ENCODE measurements at regions not wholly inside any gene's neighbourhood (a gene's known extent, or its start where the extent isn't known, plus 50 kb on each side); places are given as distances from the start of the nearest gene placed in this dataset.

- TF ChIP-seq POLR2A (IDR thresholded peaks at IDR 0.05) (no peak), POLR2AphosphoS5 (IDR thresholded peaks at IDR 0.05) (no peak)
- TF ChIP-seq, protein P1, sequence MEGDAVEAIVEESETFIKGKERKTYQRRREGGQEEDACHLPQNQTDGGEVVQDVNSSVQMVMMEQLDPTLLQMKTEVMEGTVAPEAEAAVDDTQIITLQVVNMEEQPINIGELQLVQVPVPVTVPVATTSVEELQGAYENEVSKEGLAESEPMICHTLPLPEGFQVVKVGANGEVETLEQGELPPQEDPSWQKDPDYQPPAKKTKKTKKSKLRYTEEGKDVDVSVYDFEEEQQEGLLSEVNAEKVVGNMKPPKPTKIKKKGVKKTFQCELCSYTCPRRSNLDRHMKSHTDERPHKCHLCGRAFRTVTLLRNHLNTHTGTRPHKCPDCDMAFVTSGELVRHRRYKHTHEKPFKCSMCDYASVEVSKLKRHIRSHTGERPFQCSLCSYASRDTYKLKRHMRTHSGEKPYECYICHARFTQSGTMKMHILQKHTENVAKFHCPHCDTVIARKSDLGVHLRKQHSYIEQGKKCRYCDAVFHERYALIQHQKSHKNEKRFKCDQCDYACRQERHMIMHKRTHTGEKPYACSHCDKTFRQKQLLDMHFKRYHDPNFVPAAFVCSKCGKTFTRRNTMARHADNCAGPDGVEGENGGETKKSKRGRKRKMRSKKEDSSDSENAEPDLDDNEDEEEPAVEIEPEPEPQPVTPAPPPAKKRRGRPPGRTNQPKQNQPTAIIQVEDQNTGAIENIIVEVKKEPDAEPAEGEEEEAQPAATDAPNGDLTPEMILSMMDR (IDR thresholded peaks at IDR 0.05) = no peak
- WGBS = 88% methylated on average over 3 of the region's 3 CpGs
- Histone ChIP-seq H3K27me3 (replicated peaks; ENCODE audit: insufficient read depth) (no peaks in the 10 kb centered on the region), H3K4me3 (no peak overlapping the region), H3K9me3 (no peaks in the 10 kb centered on the region), H3K4me1 (replicated peaks) (no peaks in the 10 kb centered on the region), H3K36me3 (no peaks in the 10 kb centered on the region), H3K27ac (no peak overlapping the region)
- no peak for DNase-seq (ENCODE audit: low spot score)
- intact Hi-C loops (cut with DNase I) = no loop called here
Observed at GRCh38 chr5:112682621-112683061, 55.0 kb upstream of the APC start.

DNA sequence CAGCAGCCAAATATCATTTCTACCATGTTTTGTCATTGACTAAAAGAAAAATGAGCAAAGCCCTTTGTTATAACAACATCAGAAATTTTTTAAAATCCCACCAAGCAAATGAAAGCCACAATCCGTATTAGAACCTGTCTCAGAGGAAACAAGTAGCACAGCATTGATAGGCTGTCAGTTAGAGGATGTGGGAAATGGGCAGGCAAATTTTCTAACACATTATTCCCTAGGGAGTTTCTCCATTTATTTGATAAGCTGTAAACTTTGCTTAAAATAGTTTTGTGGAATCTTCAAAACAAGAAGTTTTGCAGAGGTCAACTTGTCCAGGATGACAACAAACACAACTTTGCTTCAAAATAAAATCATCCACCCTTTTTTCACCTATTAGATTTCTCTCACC is 53.6 kb upstream of the APC start:
- H3K4me1 ChIP-seq (replicated peaks) = no peaks in the 10 kb centered on the region
- intact Hi-C loops (cut with DNase I) = no loop called here
- WGBS = 76% methylated on average over 1 of the region's 1 CpG
- H3K36me3 ChIP-seq = no peaks in the 10 kb centered on the region
- H3K27me3 ChIP-seq (replicated peaks; ENCODE audit: insufficient read depth) = no peaks in the 10 kb centered on the region
- H3K27ac ChIP-seq = no peak overlapping the region
- H3K9me3 ChIP-seq = no peaks in the 10 kb centered on the region
- no peak overlapping the region for H3K4me3 ChIP-seq
- no peak for TF ChIP-seq POLR2A (IDR thresholded peaks at IDR 0.05)
- TF ChIP-seq, protein P1 (IDR thresholded peaks at IDR 0.05) = no peak
- TF ChIP-seq POLR2AphosphoS5 (IDR thresholded peaks at IDR 0.05) = no peak
- no peak for DNase-seq (ENCODE audit: low spot score)

- 59% methylated on average over 4 of the region's 4 CpGs for WGBS
Observed at GRCh38 chr5:112684737-112685136, 52.9 kb upstream of the APC start.

DNA sequence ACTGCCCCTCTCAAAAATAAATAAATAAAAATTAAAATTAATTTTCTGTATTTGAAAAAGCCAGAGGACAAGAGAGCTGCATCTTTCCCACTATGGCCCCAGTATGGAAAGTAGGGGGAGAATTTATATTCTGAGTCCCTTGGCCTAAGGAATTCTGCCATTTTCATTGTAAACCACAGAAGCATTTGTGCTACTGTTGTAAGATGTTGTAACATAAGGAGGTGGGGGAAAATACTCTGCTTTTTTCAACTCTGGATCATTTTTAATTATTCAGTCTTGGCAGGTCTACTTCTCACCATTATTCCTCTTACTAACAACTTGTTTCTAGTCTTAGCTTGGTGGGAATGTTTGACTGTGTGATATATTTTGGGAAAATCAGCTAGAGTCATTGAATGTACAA is 52.3 kb upstream of the APC start:
- H3K4me1 ChIP-seq (replicated peaks) = no peaks in the 10 kb centered on the region
- no peaks in the 10 kb centered on the region for H3K27me3 ChIP-seq (replicated peaks; ENCODE audit: insufficient read depth)
- no peak overlapping the region for H3K4me3 ChIP-seq
- H3K9me3 ChIP-seq = no peaks in the 10 kb centered on the region
- no peak for TF ChIP-seq POLR2AphosphoS5 (IDR thresholded peaks at IDR 0.05)
- TF ChIP-seq, protein P1 (IDR thresholded peaks at IDR 0.05) = no peak
- no peak for TF ChIP-seq POLR2A (IDR thresholded peaks at IDR 0.05)
- intact Hi-C loops (cut with DNase I) = no loop called here
- no peak for DNase-seq (ENCODE audit: low spot score)
- no peaks in the 10 kb centered on the region for H3K36me3 ChIP-seq
- H3K27ac ChIP-seq = no peak overlapping the region

More at GRCh38 chr5:112684737-112685136, 52.9 kb upstream of the APC start:
- DNase-seq (ENCODE audit: low spot score) = no peak
- Histone ChIP-seq H3K4me1 (replicated peaks) (no peaks in the 10 kb centered on the region), H3K27me3 (replicated peaks; ENCODE audit: insufficient read depth) (no peaks in the 10 kb centered on the region), H3K9me3 (no peaks in the 10 kb centered on the region), H3K36me3 (no peaks in the 10 kb centered on the region), H3K27ac (no peak overlapping the region), H3K4me3 (no peak overlapping the region)
- intact Hi-C loops (cut with DNase I) = no loop called here
- no peak for TF ChIP-seq POLR2A (IDR thresholded peaks at IDR 0.05)
- no peak for TF ChIP-seq POLR2AphosphoS5 (IDR thresholded peaks at IDR 0.05)
- TF ChIP-seq, protein P1 (IDR thresholded peaks at IDR 0.05) = no peak

- TF ChIP-seq POLR2A (IDR thresholded peaks at IDR 0.05) (no peak), POLR2AphosphoS5 (IDR thresholded peaks at IDR 0.05) (no peak)
- TF ChIP-seq, protein P1 (IDR thresholded peaks at IDR 0.05) = no peak
- no peak overlapping the region for H3K4me3 ChIP-seq
- no peaks in the 10 kb centered on the region for H3K4me1 ChIP-seq (replicated peaks)
- DNase-seq (ENCODE audit: low spot score) = no peak
- H3K36me3 ChIP-seq = no peaks in the 10 kb centered on the region
- intact Hi-C loops (cut with DNase I) = no loop called here
- H3K27ac ChIP-seq = no peak overlapping the region
- no peaks in the 10 kb centered on the region for H3K9me3 ChIP-seq
- 83% methylated on average over 2 of the region's 2 CpGs for WGBS
- H3K27me3 ChIP-seq (replicated peaks; ENCODE audit: insufficient read depth) = no peaks in the 10 kb centered on the region
Observed at GRCh38 chr5:112685931-112686330, 51.8 kb upstream of the APC start.

Data from prostate gland (tissue), 2 donors.